ENCODE measurements at regions not wholly inside any gene's neighbourhood (a gene's known extent, or its start where the extent isn't known, plus 50 kb on each side); places are given as distances from the start of the nearest gene placed in this dataset.

GRCh38 chr2:126444512-126444911 lies 211.4 kb upstream of the GYPC start:
- Mint-ChIP-seq H3K9me3 (ENCODE audit: unreplicated experiment) (no peaks in the 10 kb centered on the region), H3K27ac (ENCODE audit: unreplicated experiment) (no peak overlapping the region), H3K36me3 (ENCODE audit: low read depth, unreplicated experiment) (no peaks in the 10 kb centered on the region), H3K4me3 (ENCODE audit: unreplicated experiment) (no peak overlapping the region), H3K27me3 (ENCODE audit: unreplicated experiment) (no peaks in the 10 kb centered on the region), H3K4me1 (ENCODE audit: unreplicated experiment) (peaks cover 5% of the 10 kb centered on the region)
- no peak for TF ChIP-seq CTCF (IDR thresholded peaks at IDR 0.05; ENCODE audit: unreplicated experiment)
- DNase-seq (ENCODE audit: low spot score) = no peak

GRCh38 chr2:126446106-126446695 lies 209.8 kb upstream of the GYPC start:
- no peak for DNase-seq (ENCODE audit: low spot score)
- Mint-ChIP-seq H3K27me3 (ENCODE audit: unreplicated experiment) (no peaks in the 10 kb centered on the region), H3K9me3 (ENCODE audit: unreplicated experiment) (no peaks in the 10 kb centered on the region), H3K27ac (ENCODE audit: unreplicated experiment) (no peak overlapping the region), H3K4me3 (ENCODE audit: unreplicated experiment) (no peak overlapping the region), H3K36me3 (ENCODE audit: low read depth, unreplicated experiment) (no peaks in the 10 kb centered on the region), H3K4me1 (ENCODE audit: unreplicated experiment) (peaks cover 5% of the 10 kb centered on the region)
- TF ChIP-seq CTCF (IDR thresholded peaks at IDR 0.05; ENCODE audit: unreplicated experiment) = no peak

- no peak for TF ChIP-seq CTCF (IDR thresholded peaks at IDR 0.05; ENCODE audit: unreplicated experiment)
- Mint-ChIP-seq H3K36me3 (ENCODE audit: low read depth, unreplicated experiment) (no peaks in the 10 kb centered on the region), H3K27ac (ENCODE audit: unreplicated experiment) (no peak overlapping the region), H3K27me3 (ENCODE audit: unreplicated experiment) (no peaks in the 10 kb centered on the region), H3K9me3 (ENCODE audit: unreplicated experiment) (no peaks in the 10 kb centered on the region), H3K4me1 (ENCODE audit: unreplicated experiment) (peaks cover 5% of the 10 kb centered on the region), H3K4me3 (ENCODE audit: unreplicated experiment) (no peak overlapping the region)
- DNase-seq (ENCODE audit: low spot score) = no peak
Observed at GRCh38 chr2:126448611-126449010, 207.3 kb upstream of the GYPC start.

- Mint-ChIP-seq H3K4me1 (ENCODE audit: unreplicated experiment) (peaks cover 5% of the 10 kb centered on the region), H3K9me3 (ENCODE audit: unreplicated experiment) (no peaks in the 10 kb centered on the region), H3K4me3 (ENCODE audit: unreplicated experiment) (no peak overlapping the region), H3K27ac (ENCODE audit: unreplicated experiment) (no peak overlapping the region), H3K36me3 (ENCODE audit: low read depth, unreplicated experiment) (no peaks in the 10 kb centered on the region), H3K27me3 (ENCODE audit: unreplicated experiment) (no peaks in the 10 kb centered on the region)
- DNase-seq (ENCODE audit: low spot score) = no peak
- TF ChIP-seq CTCF (IDR thresholded peaks at IDR 0.05; ENCODE audit: unreplicated experiment) = no peak
Observed at GRCh38 chr2:126449677-126450076, 206.3 kb upstream of the GYPC start.

GRCh38 chr2:126463892-126464674 lies 191.9 kb upstream of the GYPC start:
- Mint-ChIP-seq H3K9me3 (ENCODE audit: unreplicated experiment) (no peaks in the 10 kb centered on the region), H3K4me1 (ENCODE audit: unreplicated experiment) (no peaks in the 10 kb centered on the region), H3K27ac (ENCODE audit: unreplicated experiment) (no peak overlapping the region), H3K4me3 (ENCODE audit: unreplicated experiment) (no peak overlapping the region), H3K36me3 (ENCODE audit: low read depth, unreplicated experiment) (no peaks in the 10 kb centered on the region), H3K27me3 (ENCODE audit: unreplicated experiment) (no peaks in the 10 kb centered on the region)
- no peak for TF ChIP-seq CTCF (IDR thresholded peaks at IDR 0.05; ENCODE audit: unreplicated experiment)
- DNase-seq (ENCODE audit: low spot score) = no peak

All from endothelial cell (in vitro differentiated cells).